Stimulated activated CD8-positive, alpha-beta memory T cell treated with anti-CD3 and anti-CD28 coated beads, Interleukin-4, amount 100 ng/mL, for 4 hours (primary cell): ENCODE measurements at regions not wholly inside any gene's neighbourhood (a gene's known extent, or its start where the extent isn't known, plus 50 kb on each side); places are given as distances from the start of the nearest gene placed in this dataset.

Experiments used
- DNase-seq, 2 donors: peaks; one replicate each; pipeline ENCODE4 v3.0.0-alpha.2; 2020; ENCODE audit warnings: low read depth in 2 of 2, low spot score in 1 of 2

DNA sequence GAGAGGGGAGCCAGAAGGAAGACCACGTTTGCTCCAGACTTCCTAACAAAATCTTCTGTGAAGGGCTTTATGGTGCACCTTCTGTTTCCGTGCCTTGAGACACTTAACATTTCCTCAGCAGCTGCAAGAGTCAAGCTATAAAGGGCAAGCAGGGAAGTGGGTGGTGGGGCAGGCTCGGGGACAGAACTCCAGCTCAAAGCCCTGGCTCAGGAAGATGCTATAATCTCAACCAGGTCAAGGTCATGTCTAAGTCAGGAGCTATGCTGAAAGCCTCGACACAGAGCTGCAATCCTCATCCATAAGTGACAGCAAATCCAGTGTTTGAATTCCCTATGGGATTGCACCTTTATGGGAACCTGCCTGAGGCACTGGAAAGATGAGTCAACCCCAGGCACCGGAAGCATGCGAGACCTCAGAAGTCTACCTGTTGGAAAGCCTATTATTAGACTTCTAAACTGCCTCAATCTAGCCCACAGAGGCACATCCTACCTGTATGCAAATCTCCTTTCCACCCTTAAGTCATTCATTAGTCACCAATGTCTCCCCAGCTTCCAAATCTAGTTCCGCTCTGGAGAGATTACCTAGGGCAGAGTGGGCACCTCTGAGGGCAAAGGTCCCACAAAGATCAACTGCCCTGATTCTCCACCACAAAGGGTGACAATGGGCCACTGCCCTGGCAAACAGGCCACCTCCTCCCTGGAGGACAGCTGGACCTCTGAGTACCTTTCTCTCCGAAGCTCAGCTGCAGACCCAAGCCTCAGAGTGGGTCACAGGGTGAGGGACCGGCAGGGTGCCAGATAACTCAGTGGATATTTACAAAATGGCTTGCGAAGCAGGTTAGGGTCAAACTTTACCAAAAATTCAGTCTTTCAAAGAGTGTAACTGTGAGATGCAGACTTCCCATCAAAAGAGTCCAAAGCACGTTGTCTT lies 287.0 kb downstream of the CDC5L start:
- no peak for DNase-seq

DNA sequence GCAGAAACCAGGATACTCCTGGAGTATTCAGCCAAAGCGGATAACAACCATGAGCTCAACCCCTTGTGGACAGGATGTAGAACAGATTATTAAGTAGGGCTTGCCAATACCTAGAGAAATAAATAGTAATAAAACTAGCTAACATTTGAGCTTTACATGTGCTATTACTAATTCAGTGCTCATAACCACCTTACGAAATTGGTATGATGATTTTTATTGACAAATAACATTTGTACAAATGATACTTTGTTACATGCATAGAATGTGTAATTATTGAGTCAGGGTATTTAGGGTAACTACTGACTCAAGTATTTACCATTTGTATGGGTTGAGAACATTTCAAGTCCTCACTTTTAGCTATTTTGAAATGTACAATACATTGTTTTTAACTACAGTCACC lies 287.9 kb downstream of the CDC5L start:
- no peak for DNase-seq

DNA sequence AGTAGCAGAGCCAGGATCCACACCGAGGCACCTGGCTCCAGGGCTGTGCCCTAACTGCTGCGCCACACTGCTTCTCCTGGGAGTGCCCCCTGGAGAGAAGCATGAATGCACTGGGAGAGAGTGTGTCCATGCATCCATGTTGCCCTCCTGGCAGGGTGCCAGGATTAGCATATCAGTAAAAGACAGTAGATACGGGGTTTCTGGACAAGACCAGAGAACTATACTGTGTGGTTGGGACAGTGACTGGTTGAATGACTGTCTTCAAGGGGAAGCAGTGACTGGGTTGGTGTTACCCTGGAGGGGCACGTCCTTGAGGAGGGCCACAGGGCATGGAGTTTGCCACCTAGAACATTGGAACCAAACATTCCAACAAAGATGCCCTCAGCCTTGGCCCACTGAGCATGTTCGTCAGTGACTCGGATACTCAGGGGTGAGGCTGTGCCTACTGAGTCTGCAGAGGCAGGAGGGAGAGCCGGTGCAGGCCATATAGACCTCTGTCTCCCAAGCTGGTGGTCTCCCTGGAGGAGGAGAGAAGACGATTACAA lies 288.8 kb downstream of the CDC5L start:
- no peak for DNase-seq

- no peak for DNase-seq
These were observed 289.4 kb downstream of the CDC5L start for GRCh38 chr6:44676826-44677433.

DNA sequence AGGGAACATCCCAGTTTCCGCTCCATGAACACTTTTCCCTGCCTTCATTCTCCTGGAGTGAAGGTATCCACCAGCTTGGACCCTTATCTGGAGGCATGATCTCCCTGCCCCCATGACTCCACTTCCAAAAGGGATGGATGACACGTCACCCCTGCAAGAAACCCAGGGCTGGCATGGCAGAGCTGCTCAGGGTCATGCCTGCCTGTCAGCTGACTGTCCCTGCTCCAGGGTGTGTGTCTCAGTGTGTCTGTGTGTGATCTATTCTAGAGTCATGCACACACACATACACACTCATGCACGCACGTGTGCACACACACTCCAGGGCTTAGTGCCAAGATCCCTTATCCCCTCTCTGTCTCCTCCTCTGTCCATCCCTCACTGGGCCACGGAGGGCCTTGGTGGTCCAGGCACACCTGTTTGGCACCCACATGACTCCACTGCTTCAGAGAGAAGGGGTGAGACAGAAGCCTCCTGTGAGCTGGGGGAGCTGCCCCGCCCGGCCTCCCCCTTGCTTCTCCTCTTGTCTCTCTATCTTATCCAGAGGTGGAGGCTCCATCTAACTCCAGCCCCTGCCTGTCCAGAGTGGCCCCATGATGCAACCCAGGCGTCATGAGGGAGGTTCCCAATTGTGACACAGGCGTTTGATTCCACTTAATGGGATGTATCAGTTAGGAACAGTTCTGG lies 290.9 kb downstream of the CDC5L start:
- DNase-seq: no peak

- DNase-seq: no peak
These were observed 292.1 kb downstream of the CDC5L start for GRCh38 chr6:44679438-44680201.

- no peak for DNase-seq
These were observed 292.8 kb downstream of the CDC5L start for GRCh38 chr6:44680202-44680720.

GRCh38 chr6:44681761-44682160 lies 294.3 kb downstream of the CDC5L start:
- DNase-seq: no peak

DNA sequence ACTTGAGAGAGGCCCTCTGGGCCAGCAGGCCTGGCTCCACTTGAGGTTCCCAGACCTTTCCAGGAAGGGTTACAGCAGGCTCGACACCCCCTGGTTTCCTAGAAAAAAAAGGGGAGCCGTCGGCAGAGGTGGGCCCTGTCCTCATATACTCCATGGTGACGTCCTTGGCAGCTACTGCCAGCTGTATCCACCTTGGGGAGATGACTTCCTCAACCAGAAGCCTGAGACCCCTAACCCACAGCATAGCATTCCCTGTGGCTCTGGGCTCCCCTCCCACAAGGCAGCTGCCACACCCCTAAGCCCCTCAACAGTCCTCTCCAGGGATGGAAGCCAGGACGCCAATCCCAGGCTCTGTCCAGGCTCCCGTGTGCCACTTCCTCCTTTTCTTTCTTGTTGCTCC lies 294.8 kb downstream of the CDC5L start:
- DNase-seq: no peak

- no peak for DNase-seq
These were observed 295.7 kb downstream of the CDC5L start for GRCh38 chr6:44682987-44683779.

- no peak for DNase-seq
These were observed 297.7 kb downstream of the CDC5L start for GRCh38 chr6:44685213-44685612.

GRCh38 chr6:44696099-44696498 lies 308.6 kb downstream of the CDC5L start:
- no peak for DNase-seq

DNA sequence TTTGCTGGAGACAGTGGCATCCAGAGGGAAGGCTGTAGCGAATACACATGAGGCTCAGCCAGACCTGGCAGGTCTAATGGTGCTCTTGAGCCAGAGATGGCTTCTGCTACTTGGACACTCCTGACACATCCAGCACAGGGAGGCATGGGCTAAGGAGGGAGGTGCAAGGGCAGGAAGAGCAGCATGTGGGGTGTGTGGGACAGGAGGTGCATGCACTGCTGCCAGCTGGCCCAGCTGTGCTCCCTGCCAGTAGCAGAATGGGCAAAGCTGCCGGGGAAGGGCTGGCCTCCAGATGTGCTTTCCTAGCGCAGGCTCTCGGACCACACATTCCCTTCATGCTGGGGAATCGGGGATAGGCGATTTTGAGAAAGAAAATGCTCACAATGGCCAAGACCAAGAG lies 309.2 kb downstream of the CDC5L start:
- DNase-seq: no peak

DNA sequence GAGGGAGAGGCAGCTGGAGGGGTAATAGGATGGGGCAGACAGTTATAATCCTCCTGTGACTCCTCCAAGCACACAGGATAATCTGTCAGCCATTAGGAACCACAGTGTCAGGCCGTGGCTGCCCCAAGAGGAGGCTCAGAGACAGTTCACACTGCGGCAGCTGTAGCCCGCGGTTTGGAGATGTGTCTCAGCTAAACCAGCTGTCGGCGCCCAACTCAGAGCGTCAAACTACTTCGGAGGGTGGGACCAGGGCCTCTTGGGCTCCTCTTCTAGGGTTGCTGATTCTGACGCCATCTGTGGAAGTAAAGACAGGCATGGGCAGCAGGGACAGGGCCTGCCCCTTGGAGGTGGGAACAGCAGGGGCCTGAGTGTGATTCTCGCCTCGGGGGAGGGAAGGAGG lies 309.8 kb downstream of the CDC5L start:
- no peak for DNase-seq

DNA sequence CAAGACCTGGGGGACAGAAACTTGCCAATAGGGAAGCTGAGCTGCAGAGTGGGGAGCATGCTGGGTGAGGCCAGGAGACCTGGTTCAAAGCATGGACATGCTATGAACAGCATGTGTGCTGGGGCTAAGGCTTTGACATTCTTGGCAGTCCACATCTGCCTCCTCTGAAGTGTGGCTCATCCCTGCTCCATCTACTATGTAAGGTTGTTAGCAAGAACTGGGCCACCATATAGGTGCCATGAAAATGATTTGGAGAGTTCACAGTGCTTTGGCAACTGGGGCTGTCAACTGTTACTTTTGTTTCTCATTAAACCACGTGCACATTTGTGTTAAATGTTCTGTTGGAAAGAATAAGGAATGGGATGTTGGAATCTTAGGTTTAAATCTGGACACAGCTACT lies 311.1 kb downstream of the CDC5L start:
- DNase-seq: no peak

- no peak for DNase-seq
These were observed 311.6 kb downstream of the CDC5L start for GRCh38 chr6:44699082-44699481.

DNA sequence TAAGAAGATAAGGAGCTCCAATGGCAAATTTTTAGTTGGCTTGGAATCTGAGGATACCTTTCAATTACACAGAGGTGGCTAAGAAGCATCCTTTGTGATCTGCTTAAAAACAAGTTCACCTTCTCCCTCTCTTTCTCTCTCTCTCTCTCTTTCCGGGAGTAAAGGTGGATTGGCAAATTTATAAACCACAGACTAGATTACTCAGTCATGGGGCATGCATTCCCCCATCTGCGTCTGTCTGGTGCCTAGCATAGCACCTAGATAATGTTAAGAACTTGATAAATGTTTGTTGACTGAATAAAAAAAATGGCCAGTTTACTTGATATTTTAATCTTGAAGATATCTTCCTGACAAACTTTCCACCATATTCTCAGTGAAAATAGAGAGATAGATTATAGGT lies 312.3 kb downstream of the CDC5L start:
- no peak for DNase-seq

DNA sequence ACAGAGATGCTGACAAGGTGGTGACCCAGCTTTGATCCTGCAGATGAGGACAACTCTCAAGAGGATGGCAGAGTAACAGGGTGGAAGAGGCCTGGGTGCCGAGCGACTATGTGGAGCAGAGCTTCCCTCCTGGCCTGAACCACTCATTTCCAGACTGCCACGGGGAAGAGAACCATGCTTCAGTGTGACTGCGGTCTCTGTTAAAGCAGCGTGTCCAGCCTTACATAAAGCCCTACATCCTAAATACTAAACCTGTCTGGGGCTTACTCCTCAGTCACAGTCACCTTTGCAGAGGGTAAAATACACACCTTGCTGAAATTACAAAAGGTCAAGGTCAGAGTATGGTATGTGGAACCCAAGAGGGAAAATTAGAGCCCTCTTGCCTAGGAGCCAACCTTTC lies 312.9 kb downstream of the CDC5L start:
- DNase-seq: no peak

DNA sequence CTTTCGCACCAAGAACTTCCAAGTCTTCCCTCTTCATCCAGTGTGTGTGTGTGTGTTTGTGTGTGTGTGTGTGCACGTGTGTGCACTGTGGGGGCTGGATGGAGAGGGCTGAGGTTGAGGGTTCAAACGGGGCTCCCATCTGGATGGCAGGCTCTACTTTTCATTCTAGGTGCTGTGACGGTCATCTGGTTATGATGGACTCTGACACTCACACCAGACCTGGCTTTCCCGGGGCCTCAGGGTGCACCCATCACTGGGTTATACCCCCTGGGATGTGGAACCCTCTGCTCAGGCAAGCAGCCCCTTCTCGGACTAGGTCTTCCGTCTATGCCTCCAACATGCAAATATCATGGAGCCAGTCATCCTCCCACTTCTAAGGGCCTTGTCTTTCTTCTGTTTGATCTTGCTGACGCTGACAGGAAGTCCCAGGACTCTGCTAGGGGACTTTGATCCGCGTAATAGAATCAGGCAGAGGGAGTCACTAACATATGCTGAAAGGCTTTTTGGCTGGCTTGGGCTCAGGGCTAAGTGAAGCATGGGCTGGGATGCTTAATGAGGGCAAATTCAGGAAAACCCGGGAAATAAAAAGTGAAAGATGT lies 313.6 kb downstream of the CDC5L start:
- no peak for DNase-seq

DNA sequence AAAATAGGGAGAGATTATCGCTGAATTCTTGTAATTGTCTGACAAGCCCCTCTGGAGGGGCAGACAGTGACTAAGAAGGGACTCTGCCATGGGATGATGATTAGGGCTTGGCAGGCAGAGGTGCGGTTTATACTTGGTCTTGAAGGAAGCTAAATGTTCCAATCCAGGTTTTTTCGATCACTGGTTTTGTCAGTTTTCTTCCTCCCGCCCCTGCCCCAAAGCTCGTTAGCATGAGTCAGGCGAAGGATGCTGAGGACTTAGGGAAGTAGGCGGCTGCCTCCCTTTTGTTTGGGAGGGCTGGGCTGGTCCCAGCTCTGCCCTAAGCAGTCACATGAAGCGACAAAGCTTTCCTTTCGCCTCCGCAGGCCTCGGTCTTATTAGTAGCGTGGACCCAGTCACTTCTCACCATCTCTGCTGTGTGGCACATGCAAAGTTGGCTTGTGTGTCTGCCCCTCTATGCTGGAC lies 314.2 kb downstream of the CDC5L start:
- no peak for DNase-seq
